ENCODE measurements at regions not wholly inside any gene's neighbourhood (a gene's known extent, or its start where the extent isn't known, plus 50 kb on each side); places are given as distances from the start of the nearest gene placed in this dataset.
A peak's percentile ranks its signal among the peaks of the same experiment; 100 is the strongest.

GRCh38 chr11:20311444-20311843, 52.1 kb upstream of the HTATIP2 start:
- no peak for DNase-seq (ENCODE audit: low spot score)

DNA sequence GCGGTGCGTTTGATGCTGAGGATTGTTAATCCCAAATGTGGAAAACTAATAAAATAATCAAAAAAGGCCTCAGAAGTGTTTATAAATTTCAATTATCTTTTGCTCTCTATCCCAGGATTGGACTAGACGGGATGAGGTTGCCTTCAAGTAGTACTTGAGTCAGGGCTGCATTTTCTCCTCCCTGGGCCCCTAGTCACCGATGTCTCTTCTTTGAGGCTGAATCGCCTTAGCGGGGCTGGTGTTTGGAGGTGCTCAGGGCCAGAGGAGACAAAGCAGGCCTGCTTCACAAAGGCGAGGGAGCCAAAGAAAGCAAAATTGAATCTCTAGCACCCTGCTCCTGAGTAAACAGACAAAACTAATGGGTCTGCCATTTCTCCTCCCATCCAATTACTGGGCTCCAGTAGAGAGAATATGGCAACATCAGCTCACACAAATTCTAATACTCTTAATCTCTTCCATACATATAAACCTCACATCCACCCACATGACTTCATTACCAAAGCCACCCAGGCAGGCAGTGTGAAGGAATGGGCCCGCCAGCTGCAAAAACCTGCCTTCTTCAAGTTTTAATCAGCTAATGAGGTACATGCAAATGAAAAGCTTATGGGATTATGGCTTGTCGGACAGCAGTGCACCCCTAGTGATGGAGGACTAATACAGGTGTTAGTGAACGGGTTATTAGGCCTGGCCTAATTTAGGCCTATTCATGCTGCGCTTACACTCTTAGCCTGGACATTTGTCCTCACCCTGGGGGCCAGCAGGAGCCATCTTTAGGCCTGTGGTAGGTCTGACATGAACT, 52.7 kb upstream of the HTATIP2 start:
- DNase-seq (ENCODE audit: low spot score) = no peak

DNA sequence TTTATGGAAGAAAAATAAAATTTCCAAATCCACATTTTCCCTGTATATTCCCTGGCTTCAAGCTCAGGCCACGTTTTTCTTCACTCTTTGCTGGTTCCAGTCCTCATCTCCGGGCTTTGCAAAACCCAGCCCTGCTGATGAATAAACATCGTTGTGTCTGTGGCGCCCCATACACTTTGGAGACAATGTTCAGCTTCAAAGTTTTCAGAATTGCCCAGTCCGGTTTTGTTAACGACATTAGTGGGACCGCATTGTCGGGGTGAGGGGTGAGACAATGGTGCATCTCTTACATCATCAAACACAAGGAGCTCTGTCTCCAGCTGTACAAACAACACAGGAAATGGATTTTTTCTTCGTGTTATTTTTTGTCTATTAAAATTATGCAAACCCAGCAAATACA, 53.4 kb upstream of the HTATIP2 start:
- DNase-seq (ENCODE audit: low spot score) = no peak

DNA sequence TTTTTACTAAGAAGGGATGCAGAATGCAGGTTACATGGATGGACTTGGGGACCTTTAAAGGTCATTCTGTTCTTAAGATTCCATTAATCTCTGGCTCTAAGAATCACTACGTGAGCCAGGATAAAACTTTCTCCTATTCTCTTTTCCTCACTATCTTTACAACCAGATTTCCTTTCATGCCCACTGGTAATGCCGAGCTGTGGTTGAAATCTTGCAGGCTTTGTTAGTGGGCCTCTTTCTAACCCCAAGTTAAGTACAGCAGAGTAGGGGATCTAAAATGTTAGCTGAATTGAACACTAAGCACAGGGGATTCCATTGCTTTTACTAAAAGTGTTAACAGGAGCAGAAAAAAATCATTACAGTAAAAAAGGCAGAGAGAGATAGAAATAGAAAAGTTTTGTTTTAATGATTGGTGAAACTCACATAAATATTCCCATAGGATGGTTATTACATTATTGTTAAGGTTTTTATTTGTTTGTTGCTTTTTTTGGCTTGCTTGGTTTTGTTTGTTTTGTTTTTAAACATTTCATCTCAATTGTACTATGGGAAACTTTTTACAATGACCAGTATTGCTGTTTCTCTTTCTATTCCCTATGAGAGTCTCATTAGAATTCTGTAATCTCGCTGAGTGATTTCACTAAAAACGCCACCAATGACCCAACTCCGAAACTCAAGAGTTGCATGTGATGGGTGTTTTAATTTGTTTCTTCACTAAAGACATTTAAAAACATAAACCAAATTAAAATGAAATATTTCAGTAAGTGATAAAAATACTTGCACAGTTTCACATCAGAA, 54.1 kb upstream of the HTATIP2 start:
- no peak for DNase-seq (ENCODE audit: low spot score)

DNA sequence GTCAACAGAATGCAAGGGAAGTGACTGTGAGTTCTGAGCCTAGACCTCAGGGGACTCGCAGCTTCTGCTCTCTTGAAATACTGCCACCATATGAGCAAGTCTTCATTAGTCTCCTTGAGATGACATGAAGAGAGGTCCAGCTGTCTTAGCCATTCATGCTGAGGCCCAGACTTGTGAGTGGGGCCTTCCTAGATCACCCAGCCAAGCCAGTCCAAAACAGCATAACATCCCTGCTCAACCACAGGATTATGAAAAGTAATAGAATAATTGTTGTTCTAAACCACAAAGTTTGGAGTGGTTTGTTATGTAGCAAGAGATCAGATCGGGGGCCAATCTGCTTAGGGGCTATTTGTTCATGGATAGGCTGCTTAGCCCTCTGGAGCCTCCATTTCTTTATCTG, 54.9 kb upstream of the HTATIP2 start:
- DNase-seq (ENCODE audit: low spot score) = no peak

GRCh38 chr11:20303391-20303965, 60.0 kb upstream of the HTATIP2 start:
- no peak for DNase-seq (ENCODE audit: low spot score)

GRCh38 chr11:20293992-20294391, 69.5 kb upstream of the HTATIP2 start:
- DNase-seq (ENCODE audit: low spot score) = no peak

- no peak for DNase-seq (ENCODE audit: low spot score)
These were observed 70.0 kb upstream of the HTATIP2 start for GRCh38 chr11:20293531-20293930.

GRCh38 chr11:20289732-20290131, 73.8 kb upstream of the HTATIP2 start:
- no peak for DNase-seq (ENCODE audit: low spot score)

DNA sequence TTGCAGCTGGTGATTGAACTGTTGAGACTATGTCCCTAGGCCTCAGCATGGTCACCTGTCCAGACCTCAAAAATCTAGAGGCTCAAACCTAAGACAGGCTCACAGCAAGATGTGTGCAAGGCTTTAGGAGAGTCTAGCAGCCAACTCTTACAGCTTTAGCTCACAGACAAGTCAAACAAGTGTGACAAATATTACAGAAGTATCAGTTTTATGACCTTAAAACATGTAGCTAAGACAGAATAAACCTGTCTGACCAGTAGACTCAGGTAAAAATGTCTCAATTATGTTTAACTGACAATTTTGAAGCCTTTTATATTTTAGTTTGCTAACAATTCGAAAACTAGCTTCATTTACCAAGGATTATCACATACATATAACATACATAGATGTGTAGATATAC, 80.0 kb upstream of the HTATIP2 start:
- no peak for DNase-seq (ENCODE audit: low spot score)

GRCh38 chr11:20278727-20279126, 84.8 kb upstream of the HTATIP2 start:
- DNase-seq (ENCODE audit: low spot score) = no peak

DNA sequence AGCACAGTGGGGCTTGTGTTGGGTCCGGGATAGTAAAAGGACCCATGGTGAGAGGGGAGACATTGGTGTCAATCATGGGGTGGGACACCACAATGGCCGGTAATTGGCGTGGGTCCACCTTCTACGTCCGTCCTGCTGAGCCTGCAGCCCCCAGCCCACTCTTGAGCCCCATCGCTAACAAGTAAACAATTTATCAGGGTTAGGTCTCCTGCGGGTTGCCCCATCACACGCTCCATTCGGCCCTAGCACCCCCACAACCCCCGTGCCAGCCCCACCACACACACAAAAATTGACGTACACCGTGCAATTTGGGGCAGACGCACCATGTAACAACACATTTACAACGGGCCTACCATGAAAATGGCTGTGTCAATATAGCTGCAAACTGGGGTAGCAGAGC, 86.5 kb upstream of the HTATIP2 start:
- DNase-seq (ENCODE audit: low spot score) = no peak

GRCh38 chr11:20275987-20276965, 87.2 kb upstream of the HTATIP2 start:
- no peak for DNase-seq (ENCODE audit: low spot score)

DNA sequence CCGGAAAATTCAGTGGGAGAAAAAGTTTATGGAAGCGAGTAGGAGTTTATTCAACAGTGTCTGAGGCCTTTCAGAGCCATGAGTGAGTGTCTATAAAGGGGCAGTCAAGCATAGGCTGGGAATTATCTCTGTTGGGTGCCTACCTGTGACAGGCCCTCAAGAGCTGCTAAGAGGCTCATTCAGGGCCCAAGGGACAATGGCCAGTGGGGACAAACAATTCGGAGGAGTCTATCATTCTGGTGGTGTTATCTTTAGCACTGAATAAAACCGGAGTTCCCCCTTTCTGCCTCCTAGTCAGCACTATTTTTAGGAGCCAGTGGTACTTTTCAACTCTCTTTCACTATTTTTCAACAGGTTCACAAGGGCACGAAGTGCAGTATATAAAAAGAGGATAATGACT, 89.5 kb upstream of the HTATIP2 start:
- DNase-seq (ENCODE audit: low spot score) = no peak

DNA sequence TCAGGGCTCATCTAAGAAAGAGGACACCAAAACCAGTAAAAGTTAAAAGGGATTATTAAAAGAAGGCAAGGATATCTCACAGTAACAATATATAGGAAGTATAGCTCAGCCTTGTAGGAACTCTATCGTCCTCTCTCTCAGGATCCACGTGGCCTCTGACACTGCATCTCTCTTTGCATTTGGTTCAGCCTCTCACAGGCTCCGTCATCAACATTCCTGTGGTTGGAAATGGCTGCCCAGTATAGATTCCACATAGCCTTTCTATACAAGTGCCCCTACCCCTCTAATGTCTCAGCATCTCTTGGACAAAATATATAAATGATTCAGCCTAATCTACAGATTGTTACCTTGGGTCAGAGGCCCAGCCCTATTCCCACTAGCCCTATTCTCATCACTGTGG, 101.3 kb upstream of the DBX1 start:
- peak; percentile 65 for DNase-seq (ENCODE audit: low spot score)

DNA sequence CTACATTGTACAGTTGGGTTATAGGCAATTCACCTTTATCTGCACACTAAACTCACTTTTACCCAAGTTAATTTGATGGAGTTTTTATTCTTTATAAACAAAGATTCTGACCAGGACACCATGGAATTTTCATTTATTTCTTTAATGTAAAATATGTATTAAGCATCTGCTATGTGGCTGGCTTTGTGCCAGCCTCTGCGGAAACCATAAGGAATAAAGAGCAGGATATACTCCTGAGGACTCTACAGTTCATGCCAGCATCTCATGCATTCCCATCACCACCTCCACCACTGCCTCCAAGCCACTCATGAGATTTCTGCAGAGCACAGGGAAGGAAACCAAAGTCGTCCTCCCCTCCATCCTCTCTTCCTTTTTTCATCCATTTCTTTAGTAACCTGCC, 100.0 kb upstream of the DBX1 start:
- DNase-seq (ENCODE audit: low spot score) = no peak

DNA sequence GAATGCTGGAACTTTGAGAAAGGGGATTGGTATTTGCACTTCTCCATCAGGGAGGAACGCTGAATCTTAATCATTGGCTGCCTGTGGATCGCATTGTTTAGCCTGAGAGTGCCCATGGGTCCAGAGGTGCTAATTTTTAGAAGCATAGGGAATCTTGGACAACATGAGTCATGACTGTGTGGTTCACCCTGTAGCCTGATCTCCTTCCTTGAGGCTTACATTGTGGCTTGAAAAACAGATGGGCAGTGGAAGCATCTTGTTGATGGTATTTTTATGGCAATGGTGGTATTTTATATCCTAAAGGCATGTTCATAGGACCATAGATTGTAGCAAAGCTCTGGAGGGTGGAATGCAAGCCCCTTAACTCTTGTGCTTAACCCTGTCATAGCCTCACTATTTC, 99.2 kb upstream of the DBX1 start:
- DNase-seq (ENCODE audit: low spot score) = peak; percentile 49

DNA sequence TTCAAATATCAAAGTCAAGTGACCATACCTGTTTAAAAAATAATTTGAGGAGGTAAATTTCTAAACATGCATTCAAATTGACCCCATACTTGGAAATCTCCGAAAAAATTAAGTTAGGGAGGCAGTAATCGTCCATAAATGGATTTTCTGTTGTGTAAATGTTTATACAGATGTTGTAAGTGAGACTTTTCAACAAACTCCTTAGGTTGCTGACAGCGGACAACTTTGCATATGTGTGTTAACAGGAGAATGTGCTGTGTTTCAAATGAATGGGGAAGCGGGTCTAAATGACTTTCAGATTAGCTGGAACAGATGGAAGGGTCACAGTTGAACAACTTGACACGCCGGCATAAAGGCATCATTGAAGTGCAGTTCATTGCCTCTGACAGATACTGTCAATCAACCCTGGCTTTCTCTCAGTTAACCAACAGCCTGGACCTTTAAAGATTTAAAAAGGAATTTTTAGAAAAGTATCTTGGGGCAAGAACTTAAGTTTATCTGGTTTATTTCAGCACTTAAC, 98.2 kb upstream of the DBX1 start:
- DNase-seq (ENCODE audit: low spot score) = no peak

- DNase-seq (ENCODE audit: low spot score) = no peak
These were observed 96.7 kb upstream of the DBX1 start for GRCh38 chr11:20256925-20257324.

DNA sequence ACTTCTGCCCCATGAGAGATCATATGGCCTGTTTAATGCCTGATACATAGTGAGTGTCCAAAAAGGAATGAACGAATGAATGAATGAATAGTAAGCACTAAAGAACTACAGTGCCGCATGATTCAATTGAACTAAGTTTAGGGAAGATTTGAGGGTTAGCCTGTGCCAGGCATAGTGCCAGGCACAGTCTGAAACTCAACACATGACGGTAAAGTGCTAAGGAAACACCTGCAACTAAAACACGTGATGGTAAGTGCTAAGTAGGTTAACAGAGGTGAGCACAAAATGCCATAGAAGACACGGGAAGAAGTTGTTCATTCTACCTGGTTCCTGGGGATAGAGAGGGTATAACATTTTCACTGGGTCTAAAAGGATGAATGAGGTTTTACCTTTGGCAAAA, 93.5 kb upstream of the DBX1 start:
- no peak for DNase-seq (ENCODE audit: low spot score)

- no peak for DNase-seq (ENCODE audit: low spot score)
These were observed 91.2 kb upstream of the DBX1 start for GRCh38 chr11:20251496-20251895.

Measured in H4 (cell line).